A549 (cell line): ENCODE measurements at regions not wholly inside any gene's neighbourhood (a gene's known extent, or its start where the extent isn't known, plus 50 kb on each side); places are given as distances from the start of the nearest gene placed in this dataset.

Experiments used
- CEBPB ChIP-seq, 2 experiments: fragments of >200 bp in 1 of 2; sonication (Bioruptor Twin) in 1 of 2; formaldehyde crosslinking in 1 of 2; IDR thresholded peaks; 2 replicates each; pipeline ENCODE4 v1.6.1; 2012 to 2016
- CHD2 ChIP-seq: fragments of 150-350 bp; IDR thresholded peaks from 2 replicates; pipeline ENCODE4 v1.6.1; 2014; ENCODE audit warnings: low read length; ENCODE audit not compliant: partially characterized antibody
- EHMT2 ChIP-seq: fragments of 200-600 bp; sonication (generic); IDR thresholded peaks from 2 replicates; pipeline ENCODE4 v1.6.1; 2016; ENCODE audit warnings: antibody characterized with exemption, low read depth, mild to moderate bottlenecking, moderate library complexity
- EP300 ChIP-seq, 2 experiments: fragments of >200 bp; sonication (Bioruptor Twin); formaldehyde crosslinking; IDR thresholded peaks; 2 replicates in 1 of 2; 3 replicates in 1 of 2; pipeline ENCODE4 v1.6.1; 2016 to 2017
- KDM1A ChIP-seq: fragments of 200-600 bp; sonication (generic); IDR thresholded peaks from 2 replicates; pipeline ENCODE4 v1.6.1; 2016; ENCODE audit warnings: low read depth, mild to moderate bottlenecking
- NR3C1 ChIP-seq: fragments of >200 bp; sonication (Bioruptor Twin); formaldehyde crosslinking; IDR thresholded peaks from 3 replicates; pipeline ENCODE4 v1.6.1; 2017
- REST ChIP-seq: fragments of 200-600 bp; sonication (generic); IDR thresholded peaks from 2 replicates; pipeline ENCODE4 v1.6.1; 2016; ENCODE audit warnings: antibody characterized with exemption, mild to moderate bottlenecking, moderate library complexity
- SMC3 ChIP-seq: fragments of >200 bp; sonication (Bioruptor Twin); formaldehyde crosslinking; IDR thresholded peaks from 3 replicates; pipeline ENCODE4 v1.6.1; 2018; ENCODE audit warnings: inconsistent platforms
- TFCP2L1 ChIP-seq: fragments of 250-450 bp; sonication (Bioruptor Pico); IDR thresholded peaks from 2 replicates; pipeline ENCODE4 v1.5.0; 2021; ENCODE audit warnings: mild to moderate bottlenecking
- TF ChIP-seq, protein P1 (sequence below): fragments of >200 bp; sonication (Bioruptor Twin); formaldehyde crosslinking; IDR thresholded peaks from 3 replicates; pipeline ENCODE4 v1.5.1; 2016

GRCh38 chr7:79604841-79605240 lies 151.4 kb upstream of the MAGI2 start:
- TF ChIP-seq SMC3, result no peak
- no peak for TF ChIP-seq KDM1A
- no peak for TF ChIP-seq CEBPB (IDR thresholded peaks at IDR 0.05)
- TF ChIP-seq, protein P1, sequence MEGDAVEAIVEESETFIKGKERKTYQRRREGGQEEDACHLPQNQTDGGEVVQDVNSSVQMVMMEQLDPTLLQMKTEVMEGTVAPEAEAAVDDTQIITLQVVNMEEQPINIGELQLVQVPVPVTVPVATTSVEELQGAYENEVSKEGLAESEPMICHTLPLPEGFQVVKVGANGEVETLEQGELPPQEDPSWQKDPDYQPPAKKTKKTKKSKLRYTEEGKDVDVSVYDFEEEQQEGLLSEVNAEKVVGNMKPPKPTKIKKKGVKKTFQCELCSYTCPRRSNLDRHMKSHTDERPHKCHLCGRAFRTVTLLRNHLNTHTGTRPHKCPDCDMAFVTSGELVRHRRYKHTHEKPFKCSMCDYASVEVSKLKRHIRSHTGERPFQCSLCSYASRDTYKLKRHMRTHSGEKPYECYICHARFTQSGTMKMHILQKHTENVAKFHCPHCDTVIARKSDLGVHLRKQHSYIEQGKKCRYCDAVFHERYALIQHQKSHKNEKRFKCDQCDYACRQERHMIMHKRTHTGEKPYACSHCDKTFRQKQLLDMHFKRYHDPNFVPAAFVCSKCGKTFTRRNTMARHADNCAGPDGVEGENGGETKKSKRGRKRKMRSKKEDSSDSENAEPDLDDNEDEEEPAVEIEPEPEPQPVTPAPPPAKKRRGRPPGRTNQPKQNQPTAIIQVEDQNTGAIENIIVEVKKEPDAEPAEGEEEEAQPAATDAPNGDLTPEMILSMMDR, result no peak
- TF ChIP-seq NR3C1, result no peak
- TF ChIP-seq CHD2, result no peak
- TF ChIP-seq EP300 (IDR thresholded peaks at IDR 0.05), result no peak
- TF ChIP-seq EHMT2, result no peak
- no peak for TF ChIP-seq REST
- TF ChIP-seq TFCP2L1 (CRISPR knock-in tag), result no peak
